OCI-LY7 (cell line): ENCODE measurements at regions not wholly inside any gene's neighbourhood (a gene's known extent, or its start where the extent isn't known, plus 50 kb on each side); places are given as distances from the start of the nearest gene placed in this dataset.

Experiments used
- BruUV-seq: library from RNA; stranded (reverse); fragments of 400-500 nt; replicated peaks from 2 replicates; lab custom pipeline; 2021; lab: Mats Ljungman, UMichigan
- CTCF ChIA-PET: fragments of 300-600 bp; sonication (Branson Sonifier 250); formaldehyde crosslinking; loops from one replicate; lab custom pipeline; 2022; ENCODE audit warnings: antibody characterized with exemption; ENCODE audit not compliant: unreplicated experiment; lab: Charles Lee
- POLR2A ChIA-PET: fragments of 300-600 bp; sonication (Branson Sonifier 250); formaldehyde crosslinking; loops from one replicate; lab custom pipeline; 2022; ENCODE audit warnings: antibody characterized with exemption; lab: Charles Lee
- DNase-seq: peaks from one replicate; pipeline ENCODE4 v3.0.0-alpha.2; 2015; ENCODE audit warnings: low spot score
- H2AFZ ChIP-seq: fragments of 200-600 bp; sonication (generic), shearing (Covaris generic); 2 replicates; pipeline ENCODE4 v1.6.1; 2014; ENCODE audit warnings: mild to moderate bottlenecking, antibody characterized with exemption, low read length, moderate library complexity
- H3K27ac ChIP-seq: fragments of 200-600 bp; sonication (generic); 2 replicates; pipeline ENCODE4 v1.5.1; 2014; ENCODE audit warnings: mixed run types, low read depth, mild to moderate bottlenecking, moderate library complexity, low read length, inconsistent platforms; ENCODE audit not compliant: poor library complexity, severe bottlenecking
- H3K36me3 ChIP-seq: fragments of 200-600 bp; sonication (generic); 2 replicates; pipeline ENCODE4 v1.6.1; 2014; ENCODE audit warnings: mild to moderate bottlenecking, antibody characterized with exemption, low read length, moderate library complexity, mixed read lengths; ENCODE audit not compliant: insufficient read depth
- H3K4me1 ChIP-seq: fragments of 200-600 bp; sonication (generic); 2 replicates; pipeline ENCODE4 v1.5.1; 2014; ENCODE audit warnings: mild to moderate bottlenecking, low read length; ENCODE audit not compliant: insufficient read depth, poor library complexity, severe bottlenecking
- H3K4me2 ChIP-seq: fragments of 200-600 bp; sonication (generic); 2 replicates; pipeline ENCODE4 v1.6.1; 2014; ENCODE audit warnings: mild to moderate bottlenecking, low read length
- H3K4me3 ChIP-seq: fragments of 200-600 bp; sonication (generic); 2 replicates; pipeline ENCODE4 v1.5.1; 2014; ENCODE audit warnings: mild to moderate bottlenecking, low read depth, low read length; ENCODE audit not compliant: poor library complexity, severe bottlenecking
- H3K79me2 ChIP-seq: fragments of 200-600 bp; sonication (generic); 2 replicates; pipeline ENCODE4 v1.6.1; 2016; ENCODE audit warnings: low read depth, mild to moderate bottlenecking, low read length, moderate library complexity, mixed read lengths; ENCODE audit not compliant: insufficient read depth
- H3K9me2 ChIP-seq: fragments of 200-600 bp; sonication (generic); 2 replicates; pipeline ENCODE4 v1.6.1; 2016; ENCODE audit warnings: mild to moderate bottlenecking, low read length, mixed read lengths; ENCODE audit not compliant: insufficient read depth
- H3K9me3 ChIP-seq: fragments of 200-600 bp; sonication (generic); 2 replicates; pipeline ENCODE4 v1.6.1; 2014; ENCODE audit warnings: mild to moderate bottlenecking, mixed run types, low read length, mixed read lengths
- H4K20me1 ChIP-seq: fragments of 200-600 bp; sonication (generic); 2 replicates; pipeline ENCODE4 v1.6.1; 2014; ENCODE audit warnings: mild to moderate bottlenecking, antibody characterized with exemption, low read length, moderate library complexity, mixed read lengths; ENCODE audit not compliant: insufficient read depth
- EZH2phosphoT487 ChIP-seq: fragments of 200-600 bp; sonication (generic); IDR thresholded peaks from 2 replicates; pipeline ENCODE4 v1.6.1; 2018; ENCODE audit warnings: low read depth, borderline replicate concordance, mild to moderate bottlenecking, mixed run types, antibody characterized with exemption, low read length, moderate library complexity, mixed read lengths
- intact Hi-C: fragments of 100-400 bp; cut with micrococcal nuclease; formaldehyde crosslinking; loops from one replicate; pipeline ENCODE4 v1.10.0; 2022; ENCODE audit not compliant: unreplicated experiment
- TF ChIP-seq, protein P1 (sequence below): fragments of 200-600 bp; sonication (generic); conservative IDR thresholded peaks from 2 replicates; pipeline ENCODE4 v1.5.1; 2014; ENCODE audit warnings: mild to moderate bottlenecking, antibody characterized with exemption, low read length, moderate library complexity, mixed read lengths

DNA sequence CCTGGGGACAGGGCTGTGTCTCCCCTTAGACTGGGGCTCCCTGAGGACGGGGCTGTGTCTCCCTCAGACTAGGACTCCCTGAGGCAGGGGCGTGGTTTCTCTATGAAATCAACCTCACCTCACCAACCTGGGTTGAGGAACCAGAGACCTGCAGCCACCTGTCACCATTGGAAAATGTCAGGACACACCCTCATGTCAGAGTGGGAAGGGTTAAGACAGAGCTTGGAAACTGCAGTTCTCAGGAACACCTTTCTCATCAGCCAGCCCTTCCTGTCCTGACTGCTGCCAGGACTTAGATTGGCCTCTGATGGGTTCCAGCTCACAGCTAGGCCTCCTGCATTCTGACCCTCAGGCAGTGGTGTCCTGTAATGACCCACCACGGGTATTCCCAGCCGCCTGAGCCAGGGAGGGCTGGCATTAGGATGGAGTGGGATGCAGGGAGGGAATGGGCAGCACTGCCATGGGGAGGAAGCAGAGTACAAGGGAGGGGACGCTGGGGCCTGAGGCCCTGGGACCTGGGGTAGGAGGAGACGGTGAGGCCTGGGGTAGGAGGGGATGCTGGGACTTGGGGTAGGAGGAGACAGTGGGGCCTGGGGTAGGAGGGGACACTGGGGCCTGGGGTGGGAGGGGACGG, 76.3 kb downstream of the MRPL14 start:
- BruUV-seq = no TSS peak
- no peak overlapping the region for H3K4me2 ChIP-seq

DNA sequence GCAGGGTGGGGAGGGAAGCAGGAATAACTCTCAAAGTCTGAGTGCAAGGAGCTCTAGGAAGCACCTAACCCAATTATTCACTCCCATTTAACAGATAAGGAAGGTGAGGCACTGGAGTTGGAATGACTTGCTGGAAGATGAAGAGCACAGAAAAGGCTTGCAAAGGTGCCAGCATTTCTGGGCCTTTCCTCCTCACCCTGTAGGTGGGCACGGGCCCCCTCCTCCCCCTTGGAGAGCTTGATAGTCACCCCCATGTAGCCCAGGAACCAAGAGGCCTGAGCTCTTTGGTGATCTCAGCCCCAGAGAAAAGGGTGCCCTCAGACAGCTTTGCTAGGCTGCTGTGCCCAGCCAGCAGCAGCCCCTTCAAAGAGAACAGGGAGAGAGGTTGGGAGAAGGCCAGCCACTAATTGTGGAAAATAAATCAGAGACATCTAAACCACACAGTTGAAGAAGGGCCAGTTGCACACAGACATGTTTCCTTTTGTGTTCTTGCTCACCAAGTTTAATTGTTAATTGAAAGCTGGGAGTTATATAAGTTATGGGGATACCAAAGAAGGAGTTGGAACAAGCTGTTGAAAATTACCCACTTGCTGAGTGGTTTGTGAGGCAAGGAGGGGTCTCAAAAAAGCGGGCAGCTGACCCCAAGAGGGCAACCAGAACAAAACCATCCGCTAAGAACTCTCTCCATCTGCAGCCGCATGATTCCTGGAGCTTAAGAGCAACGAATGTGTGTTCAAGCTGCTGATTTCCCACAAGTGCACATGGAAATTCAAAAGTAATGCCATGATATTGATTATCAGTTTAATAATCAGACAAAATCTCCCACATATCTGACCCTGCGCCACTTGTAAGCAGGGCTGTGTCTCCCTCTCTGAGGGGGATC, 77.0 kb downstream of the MRPL14 start:
- Histone ChIP-seq H2AFZ (no peak overlapping the region), H3K36me3 (no peaks in the 10 kb centered on the region), H3K79me2 (no peaks in the 10 kb centered on the region), H3K4me2 (no peak overlapping the region), H3K9me2 (no peaks in the 10 kb centered on the region), H4K20me1 (no peaks in the 10 kb centered on the region), H3K4me1 (no peaks in the 10 kb centered on the region), H3K4me3 (no peak overlapping the region), H3K9me3 (no peaks in the 10 kb centered on the region; the same call in 1 of the 2 replicates), H3K27ac (no peak overlapping the region)
- POLR2A ChIA-PET = interaction anchor here (0.6 kb wide), 2 partner anchors 16 to 184 kb away, joined by 3 to 4 read pairs; no protein-coding TSS in a partner anchor
- intact Hi-C loops = no loop called here
- CTCF ChIA-PET = no interaction called here
- TF ChIP-seq, protein P1, sequence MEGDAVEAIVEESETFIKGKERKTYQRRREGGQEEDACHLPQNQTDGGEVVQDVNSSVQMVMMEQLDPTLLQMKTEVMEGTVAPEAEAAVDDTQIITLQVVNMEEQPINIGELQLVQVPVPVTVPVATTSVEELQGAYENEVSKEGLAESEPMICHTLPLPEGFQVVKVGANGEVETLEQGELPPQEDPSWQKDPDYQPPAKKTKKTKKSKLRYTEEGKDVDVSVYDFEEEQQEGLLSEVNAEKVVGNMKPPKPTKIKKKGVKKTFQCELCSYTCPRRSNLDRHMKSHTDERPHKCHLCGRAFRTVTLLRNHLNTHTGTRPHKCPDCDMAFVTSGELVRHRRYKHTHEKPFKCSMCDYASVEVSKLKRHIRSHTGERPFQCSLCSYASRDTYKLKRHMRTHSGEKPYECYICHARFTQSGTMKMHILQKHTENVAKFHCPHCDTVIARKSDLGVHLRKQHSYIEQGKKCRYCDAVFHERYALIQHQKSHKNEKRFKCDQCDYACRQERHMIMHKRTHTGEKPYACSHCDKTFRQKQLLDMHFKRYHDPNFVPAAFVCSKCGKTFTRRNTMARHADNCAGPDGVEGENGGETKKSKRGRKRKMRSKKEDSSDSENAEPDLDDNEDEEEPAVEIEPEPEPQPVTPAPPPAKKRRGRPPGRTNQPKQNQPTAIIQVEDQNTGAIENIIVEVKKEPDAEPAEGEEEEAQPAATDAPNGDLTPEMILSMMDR = no peak
- no peak for TF ChIP-seq EZH2phosphoT487
- DNase-seq = no peak
- BruUV-seq = no TSS peak

More for the DNA sequence above, 76.3 kb downstream of the MRPL14 start:
- intact Hi-C loops = no loop called here
- TF ChIP-seq, protein P1 = no peak
- TF ChIP-seq EZH2phosphoT487 = no peak
- Histone ChIP-seq H2AFZ (no peak overlapping the region), H3K9me2 (no peaks in the 10 kb centered on the region), H3K4me1 (no peaks in the 10 kb centered on the region), H3K36me3 (no peaks in the 10 kb centered on the region), H3K9me3 (no peaks in the 10 kb centered on the region), H4K20me1 (no peaks in the 10 kb centered on the region), H3K79me2 (no peaks in the 10 kb centered on the region), H3K4me3 (no peak overlapping the region), H3K27ac (no peak overlapping the region)
- POLR2A ChIA-PET = interaction anchor here (0.6 kb wide), 2 partner anchors 17 to 185 kb away, joined by 3 to 4 read pairs; no protein-coding TSS in a partner anchor
- CTCF ChIA-PET = no interaction called here
- DNase-seq = no peak
